ENCODE measurements at regions not wholly inside any gene's neighbourhood (a gene's known extent, or its start where the extent isn't known, plus 50 kb on each side); places are given as distances from the start of the nearest gene placed in this dataset.

GRCh38 chr5:39726467-39726866 is 301.7 kb upstream of the DAB2 start:
- no peak overlapping the region for H3K4me3 ChIP-seq (ENCODE audit: low read depth, low read length)
- H3K36me3 ChIP-seq (ENCODE audit: control insufficient read depth, insufficient read depth, low read length), result no peaks in the 10 kb centered on the region
- no peak for FAIRE-seq
- H3K27me3 ChIP-seq (ENCODE audit: control insufficient read depth, insufficient read depth, low read length), result no peaks in the 10 kb centered on the region
- no peak for DNase-seq (ENCODE audit: low read depth)
- TF ChIP-seq CTCF (IDR thresholded peaks at IDR 0.05; ENCODE audit: insufficient read depth, low read length, severe bottlenecking), result no peak

DNA sequence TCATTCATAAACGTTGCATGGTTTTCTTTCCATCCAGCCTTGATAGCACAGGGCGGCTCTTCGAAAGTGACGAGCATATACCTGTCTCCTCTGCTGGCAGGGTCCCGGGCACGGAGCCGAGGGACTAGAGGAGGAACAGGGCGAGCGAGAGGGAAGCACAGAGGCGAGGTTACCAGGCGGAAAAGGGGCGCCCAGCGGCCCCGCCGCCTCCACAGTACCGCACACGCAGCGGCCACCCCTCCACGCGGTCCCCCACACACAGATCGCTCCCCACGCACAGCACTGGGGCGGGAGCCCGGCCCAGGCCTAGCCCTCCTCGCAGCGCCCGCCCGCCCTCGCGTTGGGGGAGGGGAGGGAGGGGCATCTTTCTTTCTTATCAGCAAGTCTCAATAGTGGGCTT is 296.6 kb upstream of the DAB2 start:
- no peak overlapping the region for H3K4me3 ChIP-seq (ENCODE audit: low read depth, low read length)
- TF ChIP-seq CTCF (IDR thresholded peaks at IDR 0.05; ENCODE audit: insufficient read depth, low read length, severe bottlenecking), result no peak
- H3K27me3 ChIP-seq (ENCODE audit: control insufficient read depth, insufficient read depth, low read length), result no peaks in the 10 kb centered on the region
- no peak for DNase-seq (ENCODE audit: low read depth)
- FAIRE-seq, result no peak
- H3K36me3 ChIP-seq (ENCODE audit: control insufficient read depth, insufficient read depth, low read length), result no peaks in the 10 kb centered on the region

DNA sequence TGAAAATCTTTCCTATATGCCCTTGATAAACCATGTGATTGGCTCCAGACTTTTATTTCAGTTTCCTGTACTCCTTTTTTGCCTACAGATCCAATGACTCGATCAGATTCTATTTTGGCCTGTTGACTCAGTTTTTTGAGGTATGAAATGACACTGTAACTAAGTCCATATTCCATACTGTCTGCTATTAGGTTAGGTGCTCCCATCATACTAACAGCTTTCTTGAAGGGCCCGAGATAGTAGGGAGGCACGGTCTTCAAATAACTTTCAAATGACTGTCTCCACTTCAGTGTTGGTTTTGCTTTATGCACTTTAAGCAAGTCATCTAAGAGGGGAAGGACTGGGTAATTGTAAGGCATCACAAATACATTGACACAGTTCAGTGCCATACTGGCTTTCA is 295.4 kb upstream of the DAB2 start:
- H3K36me3 ChIP-seq (ENCODE audit: control insufficient read depth, insufficient read depth, low read length), result no peaks in the 10 kb centered on the region
- DNase-seq (ENCODE audit: low read depth), result no peak
- FAIRE-seq, result no peak
- no peak for TF ChIP-seq CTCF (IDR thresholded peaks at IDR 0.05; ENCODE audit: insufficient read depth, low read length, severe bottlenecking)
- H3K27me3 ChIP-seq (ENCODE audit: control insufficient read depth, insufficient read depth, low read length), result no peaks in the 10 kb centered on the region
- no peak overlapping the region for H3K4me3 ChIP-seq (ENCODE audit: low read depth, low read length)

GRCh38 chr5:39717176-39717897 is 292.6 kb upstream of the DAB2 start:
- FAIRE-seq (no peak), DNase-seq (ENCODE audit: low read depth) (no peak)
- H3K4me3 ChIP-seq (ENCODE audit: low read depth, low read length), result no peak overlapping the region
- H3K27me3 ChIP-seq (ENCODE audit: control insufficient read depth, insufficient read depth, low read length), result no peaks in the 10 kb centered on the region
- H3K36me3 ChIP-seq (ENCODE audit: control insufficient read depth, insufficient read depth, low read length), result no peaks in the 10 kb centered on the region
- no peak for TF ChIP-seq CTCF (IDR thresholded peaks at IDR 0.05; ENCODE audit: insufficient read depth, low read length, severe bottlenecking)

GRCh38 chr5:39716532-39717028 is 291.8 kb upstream of the DAB2 start:
- TF ChIP-seq CTCF (IDR thresholded peaks at IDR 0.05; ENCODE audit: insufficient read depth, low read length, severe bottlenecking), result peak; percentile 61
- H3K36me3 ChIP-seq (ENCODE audit: control insufficient read depth, insufficient read depth, low read length), result no peaks in the 10 kb centered on the region
- DNase-seq (ENCODE audit: low read depth) (peak; percentile 53), FAIRE-seq (no peak)
- no peak overlapping the region for H3K4me3 ChIP-seq (ENCODE audit: low read depth, low read length)
- no peaks in the 10 kb centered on the region for H3K27me3 ChIP-seq (ENCODE audit: control insufficient read depth, insufficient read depth, low read length)

All from bronchial epithelial cell (primary cell).